Type B pancreatic cell (in vitro differentiated cells): ENCODE measurements at regions not wholly inside any gene's neighbourhood (a gene's known extent, or its start where the extent isn't known, plus 50 kb on each side); places are given as distances from the start of the nearest gene placed in this dataset.

Experiments
- DNase-seq: peaks from one replicate; pipeline ENCODE4 v3.0.0; 2021; ENCODE audit warnings: mixed read lengths; ENCODE audit not compliant: unreplicated experiment; ENCODE audit errors: extremely low spot score
- H3K27ac Mint-ChIP-seq: 2 replicates; pipeline ENCODE4 v1.8.0; 2021; ENCODE audit warnings: mild to moderate bottlenecking, mixed read lengths
- H3K27me3 Mint-ChIP-seq: 2 replicates; pipeline ENCODE4 v1.8.0; 2021; ENCODE audit warnings: mixed read lengths
- H3K36me3 Mint-ChIP-seq: 2 replicates; pipeline ENCODE4 v1.8.0; 2021; ENCODE audit warnings: mixed read lengths
- H3K4me1 Mint-ChIP-seq: one replicate; pipeline ENCODE4 v1.8.0; 2021; ENCODE audit warnings: mixed read lengths; ENCODE audit not compliant: unreplicated experiment
- H3K4me3 Mint-ChIP-seq: 2 replicates; pipeline ENCODE4 v1.8.0; 2021; ENCODE audit warnings: mild to moderate bottlenecking, mixed read lengths
- H3K9me3 Mint-ChIP-seq: 2 replicates; pipeline ENCODE4 v1.8.0; 2021; ENCODE audit warnings: mixed read lengths
- TF ChIP-seq, protein P1 (sequence below): fragments of 200-600 bp; sonication (generic); conservative IDR thresholded peaks from 2 replicates; pipeline ENCODE4 v1.5.0; 2021; ENCODE audit warnings: antibody characterized with exemption, mild to moderate bottlenecking

DNA sequence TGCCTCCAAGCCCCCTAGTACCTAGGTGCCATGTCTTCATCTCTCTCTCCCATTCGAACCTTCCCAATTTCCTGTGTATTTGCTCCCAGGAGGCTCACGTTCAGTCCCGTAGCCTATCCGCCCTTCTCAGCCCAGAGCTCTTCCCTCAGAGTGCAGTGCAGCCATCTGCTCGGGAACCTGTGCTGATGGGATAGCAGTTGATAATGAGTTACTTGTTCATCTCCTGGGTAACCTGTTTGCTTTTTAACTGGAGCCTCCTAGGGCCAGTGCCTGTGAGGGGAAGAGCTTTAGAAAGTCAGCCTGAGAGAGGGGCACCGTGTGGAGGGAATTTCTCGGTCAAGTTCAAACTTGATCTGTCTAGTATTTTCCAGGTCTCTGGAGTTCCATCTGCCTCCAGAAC lies 229.8 kb upstream of the IL12B start:
- Mint-ChIP-seq H3K36me3 (no peaks in the 10 kb centered on the region), H3K27ac (no peak overlapping the region)

DNA sequence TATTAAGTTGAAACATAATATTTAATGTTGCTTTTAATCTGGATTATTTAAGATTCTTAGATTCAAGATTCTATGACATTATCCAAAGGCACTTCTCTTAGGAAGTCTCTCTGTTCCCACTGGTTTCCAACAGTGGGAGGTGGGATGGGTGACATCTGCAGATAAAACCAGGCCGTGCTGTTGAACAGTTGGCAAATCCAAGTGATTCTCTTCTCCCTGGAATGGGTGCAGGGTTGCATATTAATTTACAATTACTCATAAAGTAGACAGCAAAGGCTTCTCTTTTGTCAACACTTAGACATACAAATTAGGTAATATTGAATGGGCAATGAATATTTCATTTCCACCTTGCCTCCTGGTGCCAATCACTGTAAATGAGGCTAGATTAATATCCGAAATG lies 233.7 kb upstream of the IL12B start:
- Mint-ChIP-seq H3K9me3 (no peaks in the 10 kb centered on the region), H3K27me3 (peaks cover 23% of the 10 kb centered on the region)

More for the DNA sequence above, 229.8 kb upstream of the IL12B start:
- no peak for DNase-seq
- Mint-ChIP-seq H3K4me3 (no peak overlapping the region), H3K9me3 (no peaks in the 10 kb centered on the region), H3K27me3 (peaks cover 12% of the 10 kb centered on the region), H3K4me1 (peaks cover 6% of the 10 kb centered on the region)
- TF ChIP-seq, protein P1, sequence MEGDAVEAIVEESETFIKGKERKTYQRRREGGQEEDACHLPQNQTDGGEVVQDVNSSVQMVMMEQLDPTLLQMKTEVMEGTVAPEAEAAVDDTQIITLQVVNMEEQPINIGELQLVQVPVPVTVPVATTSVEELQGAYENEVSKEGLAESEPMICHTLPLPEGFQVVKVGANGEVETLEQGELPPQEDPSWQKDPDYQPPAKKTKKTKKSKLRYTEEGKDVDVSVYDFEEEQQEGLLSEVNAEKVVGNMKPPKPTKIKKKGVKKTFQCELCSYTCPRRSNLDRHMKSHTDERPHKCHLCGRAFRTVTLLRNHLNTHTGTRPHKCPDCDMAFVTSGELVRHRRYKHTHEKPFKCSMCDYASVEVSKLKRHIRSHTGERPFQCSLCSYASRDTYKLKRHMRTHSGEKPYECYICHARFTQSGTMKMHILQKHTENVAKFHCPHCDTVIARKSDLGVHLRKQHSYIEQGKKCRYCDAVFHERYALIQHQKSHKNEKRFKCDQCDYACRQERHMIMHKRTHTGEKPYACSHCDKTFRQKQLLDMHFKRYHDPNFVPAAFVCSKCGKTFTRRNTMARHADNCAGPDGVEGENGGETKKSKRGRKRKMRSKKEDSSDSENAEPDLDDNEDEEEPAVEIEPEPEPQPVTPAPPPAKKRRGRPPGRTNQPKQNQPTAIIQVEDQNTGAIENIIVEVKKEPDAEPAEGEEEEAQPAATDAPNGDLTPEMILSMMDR: no peak

GRCh38 chr5:159566832-159567231 lies 236.5 kb upstream of the IL12B start:
- Mint-ChIP-seq H3K27ac (no peak overlapping the region), H3K36me3 (no peaks in the 10 kb centered on the region), H3K9me3 (no peaks in the 10 kb centered on the region), H3K4me1 (peaks cover 1% of the 10 kb centered on the region), H3K4me3 (no peak overlapping the region), H3K27me3 (peaks cover 15% of the 10 kb centered on the region)
- no peak for DNase-seq
- TF ChIP-seq, protein P1: no peak

More for the DNA sequence above, 233.7 kb upstream of the IL12B start:
- no peaks in the 10 kb centered on the region for H3K36me3 Mint-ChIP-seq
- DNase-seq: no peak
- H3K4me1 Mint-ChIP-seq: peaks cover 6% of the 10 kb centered on the region
- H3K4me3 Mint-ChIP-seq: no peak overlapping the region
- no peak overlapping the region for H3K27ac Mint-ChIP-seq
- TF ChIP-seq, protein P1: no peak

DNA sequence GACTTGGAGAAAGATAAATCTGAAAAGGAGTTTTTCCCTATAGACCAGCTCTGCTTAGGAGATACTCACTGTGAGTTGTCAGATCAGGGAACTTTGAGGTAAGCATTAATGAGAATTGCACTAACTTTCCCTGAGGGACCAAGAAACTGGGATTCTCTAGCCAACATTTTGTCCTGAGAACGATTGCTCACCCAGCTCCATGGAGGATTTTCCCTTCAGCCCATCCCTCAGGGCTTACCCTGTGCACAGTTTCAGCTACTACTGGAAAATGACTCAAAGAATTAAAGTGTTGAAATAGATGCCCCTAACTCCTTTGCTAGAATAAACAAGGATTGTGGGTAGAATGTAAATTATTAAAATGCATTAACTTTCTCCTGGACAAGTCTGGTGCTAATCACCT lies 237.2 kb upstream of the IL12B start:
- no peaks in the 10 kb centered on the region for H3K36me3 Mint-ChIP-seq
- TF ChIP-seq, protein P1: no peak
- H3K27me3 Mint-ChIP-seq: peaks cover 13% of the 10 kb centered on the region

DNA sequence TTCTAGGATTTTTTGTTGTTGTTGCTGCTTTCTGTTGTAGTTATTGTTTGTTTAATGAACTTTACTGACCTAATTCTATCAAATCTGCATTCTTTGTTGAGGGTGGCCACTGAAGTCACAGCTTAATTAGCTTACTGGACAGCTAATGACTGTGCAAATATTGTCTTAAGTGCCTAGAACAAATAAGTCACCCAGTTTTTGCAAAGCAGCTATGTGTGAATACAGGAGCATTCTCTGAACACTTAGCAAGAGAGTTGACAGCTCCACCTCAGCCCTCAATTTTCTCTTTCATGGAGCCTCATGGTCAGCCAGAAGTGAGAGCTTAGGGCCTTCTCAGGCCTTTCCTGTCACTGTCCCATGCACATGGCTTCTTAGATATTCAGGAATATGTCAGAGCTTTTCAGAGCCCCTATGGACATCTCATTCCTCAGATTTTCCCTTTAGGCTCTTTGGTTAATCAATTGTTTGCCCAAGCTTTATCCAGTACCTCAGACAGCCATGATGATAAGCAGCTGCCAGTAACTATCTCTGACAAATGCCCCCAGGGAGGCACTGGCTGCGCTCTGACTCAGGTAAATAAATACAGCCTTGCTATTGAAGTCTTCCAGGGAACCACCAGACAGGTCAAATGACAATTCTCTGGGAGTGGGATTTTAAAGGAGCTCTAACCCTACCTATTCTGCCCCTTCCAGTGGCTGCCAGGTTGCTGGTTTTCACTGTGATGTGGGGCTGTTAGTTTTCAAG lies 241.4 kb upstream of the IL12B start:
- Mint-ChIP-seq H3K9me3 (no peaks in the 10 kb centered on the region), H3K27ac (no peak overlapping the region), H3K4me3 (no peak overlapping the region), H3K4me1 (peaks cover 7% of the 10 kb centered on the region), H3K27me3 (peaks cover 11% of the 10 kb centered on the region), H3K36me3 (no peaks in the 10 kb centered on the region)
- no peak for DNase-seq
- TF ChIP-seq, protein P1: no peak

More for the DNA sequence above, 237.2 kb upstream of the IL12B start:
- no peak overlapping the region for H3K27ac Mint-ChIP-seq
- H3K4me1 Mint-ChIP-seq: peaks cover 7% of the 10 kb centered on the region
- H3K9me3 Mint-ChIP-seq: no peaks in the 10 kb centered on the region
- DNase-seq: no peak
- no peak overlapping the region for H3K4me3 Mint-ChIP-seq
